Lung (tissue), 11 donors: ENCODE measurements at regions not wholly inside any gene's neighbourhood (a gene's known extent, or its start where the extent isn't known, plus 50 kb on each side); places are given as distances from the start of the nearest gene placed in this dataset.

ENCODE experiments used
- ATAC-seq: fragments of 200-7000 bp; cut with Tn5 transposase; one replicate; pipeline ENCODE4 v1.9.1; 2020; ENCODE audit warnings: moderate number of reproducible peaks; ENCODE audit not compliant: insufficient read depth, low FRiP score
- DNase-seq, 3 donors: peaks; one replicate each; pipeline ENCODE4 v3.0.0-alpha.2; 2013 to 2017
- H3K27ac ChIP-seq, 2 donors: one replicate each; pipeline ENCODE4 v1.5.1; 2013; ENCODE audit warnings: mild to moderate bottlenecking in 2 of 2, moderate library complexity in 2 of 2, control low read depth in 1 of 2, inconsistent platforms in 1 of 2, low read depth in 1 of 2, low read length in 1 of 2
- H3K27me3 ChIP-seq, 3 donors: one replicate each; pipeline ENCODE4 v1.5.1; 2013; ENCODE audit warnings: low read length in 2 of 3; ENCODE audit not compliant: control insufficient read depth in 3 of 3, insufficient read depth in 3 of 3
- H3K36me3 ChIP-seq, 4 donors: one replicate each; pipeline ENCODE4 v1.5.1; 2013; ENCODE audit warnings: low read length in 4 of 4, mild to moderate bottlenecking in 1 of 4, moderate library complexity in 1 of 4; ENCODE audit not compliant: control insufficient read depth in 4 of 4, insufficient read depth in 4 of 4
- H3K4me1 ChIP-seq, 5 donors: one replicate each; pipeline ENCODE4 v1.5.1; 2013; ENCODE audit warnings: low read length in 5 of 5, mild to moderate bottlenecking in 2 of 5, moderate library complexity in 1 of 5; ENCODE audit not compliant: control insufficient read depth in 5 of 5, insufficient read depth in 5 of 5
- H3K4me3 ChIP-seq: one replicate; pipeline ENCODE4 v1.5.1; 2013; ENCODE audit warnings: mild to moderate bottlenecking, control low read depth, moderate library complexity
- H3K9ac ChIP-seq, 2 donors: one replicate each; pipeline ENCODE4 v1.5.1; 2013; ENCODE audit warnings: low read length in 2 of 2, control low read depth in 1 of 2; ENCODE audit not compliant: insufficient read depth in 1 of 2
- H3K9me3 ChIP-seq, 4 donors: one replicate each; pipeline ENCODE4 v1.5.1; 2013; ENCODE audit warnings: low read length in 3 of 4, mild to moderate bottlenecking in 1 of 4, moderate library complexity in 1 of 4; ENCODE audit not compliant: control insufficient read depth in 4 of 4, insufficient read depth in 3 of 4
- WGBS, 2 donors: extraction: QIAGEN DNeasy Blood & Tissue Kit; methylation state at CpG; one replicate each; pipeline ENCODE4 v1.1.7; 2013; 5-methylcytosine and 5-hydroxymethylcytosine counted together
- TF ChIP-seq, protein P1 (sequence below): IDR thresholded peaks from 2 replicates; pipeline ENCODE4 v1.5.1; 2012; ENCODE audit warnings: mild to moderate bottlenecking; ENCODE audit errors: control extremely low read depth, extremely low read depth
- donor health status: control.
- donor health status: control.
- donor health status: Bipolar disorder and iron deficiency.
- donor health status: healthy.
- donor health status: DM: yes; HTN: yes; CAD: no.

DNA sequence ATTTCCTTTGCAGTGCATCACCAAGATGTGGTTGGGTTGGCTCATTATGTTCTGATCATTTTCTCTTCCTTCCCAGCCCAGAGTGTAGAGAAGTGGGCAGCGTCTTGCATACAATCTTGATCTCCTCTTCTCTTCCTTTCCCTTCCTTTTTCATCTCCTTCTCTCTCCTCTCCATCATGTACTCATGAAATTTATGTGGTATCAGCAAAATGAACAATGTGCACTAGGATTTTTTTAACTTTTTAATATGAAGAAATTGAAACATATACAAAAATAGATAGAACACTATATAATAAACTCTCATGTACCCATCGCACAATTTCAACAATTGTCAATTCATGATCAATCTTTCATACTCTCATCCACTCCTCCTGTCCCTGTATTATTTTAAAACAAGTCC lies 593.5 kb downstream of the BCOR start:
- no peak for ATAC-seq
- 46 to 50% methylated on average over 2 of the region's 2 CpGs for WGBS, 2 donors

DNA sequence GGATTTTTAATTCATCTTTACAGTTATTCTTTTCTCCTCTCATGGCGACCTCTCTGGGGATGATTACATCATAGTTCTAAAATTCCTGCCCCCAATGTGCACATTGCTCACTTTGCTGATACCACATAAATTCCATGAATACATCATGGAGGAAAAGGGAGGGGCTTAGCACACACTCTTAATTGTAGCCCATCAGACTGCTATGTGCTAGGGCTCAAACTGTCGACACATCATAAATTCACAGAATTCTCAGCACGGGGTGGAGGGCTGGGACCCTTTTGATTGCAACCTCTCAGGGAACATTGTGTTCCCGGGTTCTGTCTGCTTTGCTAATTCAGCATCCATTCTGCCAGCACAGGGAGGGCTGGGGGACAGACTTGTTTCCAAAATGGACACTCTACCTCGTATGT lies 592.9 kb downstream of the BCOR start:
- peaks cover 4 to 14% (median 13%) of the 10 kb centered on the region in 3 donors for H3K27me3 ChIP-seq
- 58 to 66% methylated on average over 5 of the region's 5 CpGs for WGBS, 2 donors
- peaks cover 0 to 5% (median 0%) of the 10 kb centered on the region in 5 donors for H3K4me1 ChIP-seq
- H3K36me3 ChIP-seq: no peaks in the 10 kb centered on the region
- TF ChIP-seq, protein P1, sequence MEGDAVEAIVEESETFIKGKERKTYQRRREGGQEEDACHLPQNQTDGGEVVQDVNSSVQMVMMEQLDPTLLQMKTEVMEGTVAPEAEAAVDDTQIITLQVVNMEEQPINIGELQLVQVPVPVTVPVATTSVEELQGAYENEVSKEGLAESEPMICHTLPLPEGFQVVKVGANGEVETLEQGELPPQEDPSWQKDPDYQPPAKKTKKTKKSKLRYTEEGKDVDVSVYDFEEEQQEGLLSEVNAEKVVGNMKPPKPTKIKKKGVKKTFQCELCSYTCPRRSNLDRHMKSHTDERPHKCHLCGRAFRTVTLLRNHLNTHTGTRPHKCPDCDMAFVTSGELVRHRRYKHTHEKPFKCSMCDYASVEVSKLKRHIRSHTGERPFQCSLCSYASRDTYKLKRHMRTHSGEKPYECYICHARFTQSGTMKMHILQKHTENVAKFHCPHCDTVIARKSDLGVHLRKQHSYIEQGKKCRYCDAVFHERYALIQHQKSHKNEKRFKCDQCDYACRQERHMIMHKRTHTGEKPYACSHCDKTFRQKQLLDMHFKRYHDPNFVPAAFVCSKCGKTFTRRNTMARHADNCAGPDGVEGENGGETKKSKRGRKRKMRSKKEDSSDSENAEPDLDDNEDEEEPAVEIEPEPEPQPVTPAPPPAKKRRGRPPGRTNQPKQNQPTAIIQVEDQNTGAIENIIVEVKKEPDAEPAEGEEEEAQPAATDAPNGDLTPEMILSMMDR: no peak
- H3K9me3 ChIP-seq: peaks cover 0 to 21% (median 6%) of the 10 kb centered on the region in 4 donors
- ATAC-seq: no peak
- peak; percentile 34 to 59 (median 58) for DNase-seq
- no peak overlapping the region for H3K27ac ChIP-seq
- no peak overlapping the region for H3K4me3 ChIP-seq
- H3K9ac ChIP-seq: no peak overlapping the region

More for the DNA sequence above, 593.5 kb downstream of the BCOR start:
- no peak overlapping the region for H3K4me3 ChIP-seq
- H3K36me3 ChIP-seq: no peaks in the 10 kb centered on the region
- DNase-seq: no peak
- TF ChIP-seq, protein P1: no peak
- H3K27ac ChIP-seq: no peak overlapping the region
- H3K4me1 ChIP-seq: peaks cover 0 to 5% (median 0%) of the 10 kb centered on the region in 5 donors
- H3K27me3 ChIP-seq: peaks cover 4 to 14% (median 13%) of the 10 kb centered on the region in 3 donors
- no peak overlapping the region for H3K9ac ChIP-seq
- H3K9me3 ChIP-seq: peaks cover 0 to 16% (median 3%) of the 10 kb centered on the region in 4 donors

DNA sequence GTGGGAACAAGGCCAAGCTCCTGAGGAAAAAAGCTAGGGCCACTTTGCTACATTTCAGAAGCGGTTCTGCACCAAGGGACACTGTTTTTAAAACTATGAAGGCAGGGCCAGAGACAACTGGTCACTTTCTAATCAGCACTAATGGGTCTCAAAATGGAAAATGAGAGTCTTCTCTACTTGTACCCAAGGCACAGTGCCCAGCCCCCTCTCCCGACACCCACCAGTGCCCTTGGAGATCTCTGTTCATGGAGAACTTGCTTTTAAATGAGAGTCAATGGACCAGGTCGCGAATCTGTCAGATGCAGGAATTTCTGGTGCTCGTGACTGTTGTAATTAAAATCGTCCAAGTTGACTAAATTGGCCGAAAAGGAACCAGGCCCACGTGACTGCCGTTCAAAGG lies 591.6 kb downstream of the BCOR start:
- DNase-seq (no peak), ATAC-seq (no peak)
- H3K27ac ChIP-seq: no peak overlapping the region
- no peak overlapping the region for H3K9ac ChIP-seq
- peaks cover 0 to 21% (median 6%) of the 10 kb centered on the region in 4 donors for H3K9me3 ChIP-seq
- peaks cover 0 to 5% (median 0%) of the 10 kb centered on the region in 5 donors for H3K4me1 ChIP-seq
- TF ChIP-seq, protein P1: no peak
- H3K27me3 ChIP-seq: peaks cover under 1 to 11% (median 10%) of the 10 kb centered on the region in 3 donors
- no peaks in the 10 kb centered on the region for H3K36me3 ChIP-seq
- no peak overlapping the region for H3K4me3 ChIP-seq
- WGBS, 2 donors: 80 to 97% methylated on average over 9 of the region's 9 CpGs

DNA sequence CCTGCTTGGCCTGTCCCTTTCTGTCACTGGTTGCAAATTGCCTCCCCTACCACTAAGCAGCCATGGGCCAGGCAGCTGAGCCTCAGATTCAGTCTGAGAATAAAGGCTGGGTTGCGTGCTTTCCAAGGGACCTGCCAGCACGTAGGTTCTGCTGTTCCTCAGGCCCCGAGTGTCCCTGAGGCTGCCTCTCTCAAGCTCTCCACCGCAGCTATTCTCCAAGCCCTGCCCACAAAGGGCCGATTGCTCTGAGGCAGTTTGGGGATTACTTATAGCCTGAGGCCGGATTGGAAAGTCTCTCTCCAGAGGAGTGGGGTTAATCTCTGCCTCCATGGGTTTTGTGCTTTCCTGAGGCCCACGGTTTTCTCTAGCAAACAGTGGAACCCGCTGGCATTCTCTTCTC lies 590.7 kb downstream of the BCOR start:
- TF ChIP-seq, protein P1: no peak

More for the DNA sequence above, 590.7 kb downstream of the BCOR start:
- Histone ChIP-seq H3K4me3 (no peak overlapping the region), H3K4me1 (peaks cover 0 to 5% (median 0%) of the 10 kb centered on the region in 5 donors), H3K9me3 (peaks cover 0 to 19% (median 6%) of the 10 kb centered on the region in 4 donors), H3K36me3 (no peaks in the 10 kb centered on the region), H3K27ac (no peak overlapping the region), H3K9ac (no peak overlapping the region), H3K27me3 (peaks cover 0 to 11% (median 4%) of the 10 kb centered on the region in 3 donors)
- 75 to 91% methylated on average over 8 of the region's 8 CpGs for WGBS, 2 donors
- DNase-seq: no peak
- no peak for ATAC-seq
